ENCODE measurements at regions not wholly inside any gene's neighbourhood (a gene's known extent, or its start where the extent isn't known, plus 50 kb on each side); places are given as distances from the start of the nearest gene placed in this dataset.
"Not testable (repeated sequence)": the region's sequence is repeated elsewhere in the genome, so short reads cannot be mapped to it uniquely, and the experiment has no call there.

DNA sequence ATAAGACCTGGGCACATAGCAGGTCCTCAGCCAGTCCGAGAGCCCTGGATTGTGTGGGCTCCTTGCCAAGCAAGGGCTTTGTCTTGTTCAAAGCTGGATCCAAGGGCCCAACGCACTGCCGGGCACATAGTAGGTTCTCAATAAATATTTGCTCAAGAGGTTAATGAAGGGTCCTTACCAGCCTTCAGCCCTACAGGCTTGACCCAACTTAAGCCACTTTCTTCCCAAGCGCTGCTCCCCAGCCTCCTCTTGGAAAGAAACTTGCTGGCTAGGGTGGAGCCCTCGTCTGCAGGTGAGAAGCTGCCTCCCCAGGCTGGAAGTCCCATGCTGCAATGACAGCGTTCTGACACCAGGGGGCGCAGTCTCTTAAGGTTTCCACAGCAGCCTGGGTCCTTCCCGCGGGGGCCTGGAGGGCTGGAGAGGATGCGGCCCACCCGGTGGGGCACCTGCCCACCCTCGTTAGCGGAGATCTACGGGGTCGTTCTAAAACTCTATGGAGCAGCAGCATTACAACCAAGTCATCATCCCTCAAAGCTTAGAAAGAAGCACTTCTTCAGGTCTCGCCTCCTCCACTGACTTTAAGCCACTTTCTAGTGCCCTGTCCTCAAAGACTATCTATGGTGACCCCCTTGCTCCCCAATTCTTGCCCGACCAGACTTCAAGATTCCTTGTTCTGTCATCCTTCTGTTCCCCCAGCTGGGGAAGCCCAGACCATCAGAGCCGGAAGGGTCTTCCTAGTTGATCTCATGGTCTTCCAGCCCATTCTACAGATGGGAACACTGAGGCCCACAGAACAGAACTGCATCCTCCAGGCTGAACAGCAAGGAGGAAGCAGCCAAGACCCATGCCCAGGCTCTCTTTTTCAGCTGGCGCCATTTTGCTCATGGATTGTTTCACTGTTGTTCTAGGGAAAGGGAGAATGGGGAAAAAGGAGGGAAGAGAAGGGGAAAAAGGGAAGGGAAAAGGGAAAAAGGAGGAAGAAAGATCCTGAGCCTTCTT lies 115.4 kb downstream of the LHX2 start:
- no peak overlapping the region for H3K4me3 ChIP-seq
- no peaks in the 10 kb centered on the region for H3K4me1 ChIP-seq
- no peaks in the 10 kb centered on the region for H3K36me3 ChIP-seq
- in situ Hi-C loops (cut with MboI; ENCODE audit: low pct_ligation_motif_present in 1 of 4, low pct_unique_long_range_greater_than_20kb in 1 of 4, low sequenced_read_pairs in 3 of 4) (loop anchor here in 1 of 4 donors (10.0 kb wide), 1 partner anchor 188 kb away; no protein-coding TSS in a partner anchor), intact Hi-C loops (cut with DNase I; ENCODE audit: low total_unique reads) (no loop called here)
- peak; percentile 80 for DNase-seq
- no peak overlapping the region for H3K27ac ChIP-seq
- H3K27me3 ChIP-seq = no peaks in the 10 kb centered on the region
- 27 to 55% methylated on average over 4 to 19 of the region's 19 CpGs for WGBS, 2 donors (ENCODE audit: low coverage in 1 of 2)
- peaks cover 0 to 3% of the 10 kb centered on the region in 2 donors for H3K9me3 ChIP-seq
- TF ChIP-seq, protein P1, sequence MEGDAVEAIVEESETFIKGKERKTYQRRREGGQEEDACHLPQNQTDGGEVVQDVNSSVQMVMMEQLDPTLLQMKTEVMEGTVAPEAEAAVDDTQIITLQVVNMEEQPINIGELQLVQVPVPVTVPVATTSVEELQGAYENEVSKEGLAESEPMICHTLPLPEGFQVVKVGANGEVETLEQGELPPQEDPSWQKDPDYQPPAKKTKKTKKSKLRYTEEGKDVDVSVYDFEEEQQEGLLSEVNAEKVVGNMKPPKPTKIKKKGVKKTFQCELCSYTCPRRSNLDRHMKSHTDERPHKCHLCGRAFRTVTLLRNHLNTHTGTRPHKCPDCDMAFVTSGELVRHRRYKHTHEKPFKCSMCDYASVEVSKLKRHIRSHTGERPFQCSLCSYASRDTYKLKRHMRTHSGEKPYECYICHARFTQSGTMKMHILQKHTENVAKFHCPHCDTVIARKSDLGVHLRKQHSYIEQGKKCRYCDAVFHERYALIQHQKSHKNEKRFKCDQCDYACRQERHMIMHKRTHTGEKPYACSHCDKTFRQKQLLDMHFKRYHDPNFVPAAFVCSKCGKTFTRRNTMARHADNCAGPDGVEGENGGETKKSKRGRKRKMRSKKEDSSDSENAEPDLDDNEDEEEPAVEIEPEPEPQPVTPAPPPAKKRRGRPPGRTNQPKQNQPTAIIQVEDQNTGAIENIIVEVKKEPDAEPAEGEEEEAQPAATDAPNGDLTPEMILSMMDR (IDR thresholded peaks at IDR 0.05) = peak; percentile 96 to 99 (median 98)
- TF ChIP-seq EP300 (IDR thresholded peaks at IDR 0.05; ENCODE audit: low read depth) = no peak

DNA sequence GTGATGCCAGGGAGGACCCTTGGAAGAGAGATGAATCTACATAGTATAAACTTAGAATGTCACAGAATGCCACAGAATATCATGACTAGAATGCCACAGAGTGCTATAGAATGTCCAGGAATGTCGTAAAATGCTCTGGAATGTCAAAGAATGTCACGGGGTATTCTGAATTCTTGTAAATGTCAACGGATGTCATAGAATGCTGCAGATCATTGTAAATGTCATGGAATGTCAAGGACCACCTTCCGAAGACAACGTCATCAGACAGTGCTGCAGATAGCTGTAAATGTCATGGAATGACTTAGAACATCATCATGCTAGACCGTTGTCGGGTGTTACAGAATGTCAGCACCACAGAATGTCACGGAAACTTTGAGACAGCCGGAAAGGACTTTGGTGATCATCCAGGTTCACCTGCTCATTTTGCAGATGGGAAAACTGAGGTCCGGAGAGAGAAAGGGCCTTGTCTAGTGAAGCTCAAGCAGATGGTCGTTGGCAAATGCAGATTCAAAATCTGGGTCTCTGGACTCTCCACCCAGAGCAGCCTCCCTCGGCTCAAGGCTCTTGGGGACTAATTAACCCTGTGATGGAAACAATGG lies 117.1 kb downstream of the LHX2 start:
- DNase-seq = no peak
- intact Hi-C loops (cut with DNase I; ENCODE audit: low total_unique reads) = loop anchor here (2.0 kb wide), 1 partner anchor 192 kb away; no protein-coding TSS in a partner anchor

DNA sequence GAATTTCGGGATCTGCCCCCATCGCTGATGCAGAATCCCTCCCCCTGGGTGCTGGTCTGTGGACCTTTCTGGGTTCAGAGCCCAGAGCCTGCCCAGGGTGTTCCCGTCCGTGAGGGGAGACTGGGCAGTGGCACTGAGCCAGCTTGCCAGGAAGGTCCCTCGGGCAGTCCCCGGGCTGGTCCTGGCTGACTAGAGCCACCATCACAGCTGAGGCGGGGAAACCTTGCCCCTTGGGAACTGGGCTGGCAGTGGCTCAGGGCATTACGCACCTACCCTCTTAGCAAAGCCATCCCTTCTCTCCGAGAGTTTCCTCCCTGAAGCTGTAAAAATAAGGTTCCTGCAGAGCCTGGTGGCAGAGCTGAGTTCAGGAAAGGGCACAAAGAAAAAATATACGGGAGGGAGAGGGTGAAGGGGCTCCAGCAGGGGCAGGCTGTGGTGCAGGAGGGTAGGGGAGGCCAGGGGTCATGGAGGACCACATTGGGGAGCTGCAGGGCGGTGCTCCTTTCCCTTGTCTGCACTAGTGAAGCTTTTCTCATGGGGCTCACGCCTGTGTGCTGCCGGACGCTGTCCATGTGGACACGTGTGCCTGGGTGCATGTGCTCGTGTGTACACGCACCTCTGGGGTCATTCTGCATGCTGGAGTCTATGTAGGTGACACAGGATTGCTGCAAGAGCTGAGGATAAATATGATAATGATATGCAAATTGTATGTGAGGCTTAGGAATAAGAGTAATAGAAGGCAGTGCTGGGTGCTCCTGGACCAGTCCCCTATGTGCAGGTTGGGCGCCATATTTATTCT lies 118.9 kb downstream of the LHX2 start:
- Histone ChIP-seq H3K4me3 (no peak overlapping the region), H3K4me1 (no peaks in the 10 kb centered on the region), H3K27me3 (no peaks in the 10 kb centered on the region), H3K9me3 (no peaks in the 10 kb centered on the region), H3K36me3 (no peaks in the 10 kb centered on the region), H3K27ac (no peak overlapping the region)
- in situ Hi-C loops (cut with MboI; ENCODE audit: low pct_ligation_motif_present in 1 of 4, low pct_unique_long_range_greater_than_20kb in 1 of 4, low sequenced_read_pairs in 3 of 4) (loop anchor here in 3 of 4 donors (10.0 kb wide), 1 partner anchor 184 kb away; no protein-coding TSS in a partner anchor), intact Hi-C loops (cut with DNase I; ENCODE audit: low total_unique reads) (no loop called here)
- WGBS, 2 donors (ENCODE audit: low coverage in 1 of 2) = 83 to 89% methylated on average over 4 to 18 of the region's 18 CpGs
- TF ChIP-seq POLR2A (IDR thresholded peaks at IDR 0.05) (no peak), POLR2AphosphoS5 (IDR thresholded peaks at IDR 0.05) (no peak), EP300 (IDR thresholded peaks at IDR 0.05; ENCODE audit: low read depth) (no peak)
- TF ChIP-seq, protein P1 (IDR thresholded peaks at IDR 0.05) = no peak
- DNase-seq = no peak

More for the DNA sequence above, 117.1 kb downstream of the LHX2 start:
- TF ChIP-seq POLR2AphosphoS5 (IDR thresholded peaks at IDR 0.05) = no peak
- no peak for TF ChIP-seq POLR2A (IDR thresholded peaks at IDR 0.05)
- no peak for TF ChIP-seq EP300 (IDR thresholded peaks at IDR 0.05; ENCODE audit: low read depth)
- TF ChIP-seq, protein P1 (IDR thresholded peaks at IDR 0.05) = no peak
- in situ Hi-C loops (cut with MboI; ENCODE audit: low pct_ligation_motif_present in 1 of 4, low pct_unique_long_range_greater_than_20kb in 1 of 4, low sequenced_read_pairs in 3 of 4) = loop anchor here in 1 of 4 donors (10.0 kb wide), 1 partner anchor 186 kb away; no protein-coding TSS in a partner anchor
- Histone ChIP-seq H3K27ac (no peak overlapping the region), H3K27me3 (no peaks in the 10 kb centered on the region), H3K36me3 (no peaks in the 10 kb centered on the region), H3K9me3 (no peaks in the 10 kb centered on the region), H3K4me3 (no peak overlapping the region), H3K4me1 (no peaks in the 10 kb centered on the region)
- WGBS, 2 donors (ENCODE audit: low coverage in 1 of 2) = 71 to 87% methylated on average over 7 to 12 of the region's 12 CpGs

DNA sequence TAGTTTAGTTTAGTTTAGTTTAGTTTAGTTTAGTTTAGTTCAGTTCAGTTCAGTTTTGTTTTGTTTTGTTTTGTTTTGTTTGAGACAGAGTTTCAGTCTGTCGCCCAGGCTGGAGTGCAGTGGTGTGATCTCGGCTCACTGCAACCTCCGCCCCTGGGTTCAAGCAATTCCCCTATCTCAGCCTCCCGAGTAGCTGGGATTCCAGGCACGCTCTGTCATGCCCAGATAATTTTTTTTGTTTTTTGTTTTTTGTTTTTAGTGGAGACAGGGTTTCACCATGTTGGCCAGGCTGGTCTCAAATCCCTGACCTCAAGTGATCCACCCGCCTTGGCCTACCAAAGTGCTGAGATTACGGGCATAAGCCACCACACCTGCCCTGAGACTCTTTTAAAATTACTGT lies 120.0 kb downstream of the LHX2 start:
- H3K9me3 ChIP-seq; H3K4me3 ChIP-seq; H3K4me1 ChIP-seq; DNase-seq; H3K27me3 ChIP-seq; intact Hi-C loops (cut with DNase I; ENCODE audit: low total_unique reads); H3K36me3 ChIP-seq; H3K27ac ChIP-seq: not testable (repeated sequence)
- WGBS, 2 donors (ENCODE audit: low coverage in 1 of 2) = 81 to 86% methylated on average over 7 of the region's 7 CpGs
- in situ Hi-C loops (cut with MboI; ENCODE audit: low pct_ligation_motif_present in 1 of 4, low pct_unique_long_range_greater_than_20kb in 1 of 4, low sequenced_read_pairs in 3 of 4) = loop anchor here in 3 of 4 donors (10.0 kb wide), 1 partner anchor 183 kb away; no protein-coding TSS in a partner anchor
